NB4 (cell line): ENCODE measurements at regions not wholly inside any gene's neighbourhood (a gene's known extent, or its start where the extent isn't known, plus 50 kb on each side); places are given as distances from the start of the nearest gene placed in this dataset.
A peak's percentile ranks its signal among the peaks of the same experiment; 100 is the strongest.

Experiments
- DNase-seq: peaks from one replicate; pipeline ENCODE4 v3.0.0; 2010; ENCODE audit warnings: low read depth
- H3K4me3 ChIP-seq: one replicate; pipeline ENCODE4 v1.5.1; 2011; ENCODE audit warnings: mild to moderate bottlenecking, low read depth, low read length, moderate library complexity
- MAX ChIP-seq: IDR thresholded peaks from 2 replicates; pipeline ENCODE4 v1.6.1; 2011; ENCODE audit warnings: low read depth, low read length
- MYC ChIP-seq: IDR thresholded peaks from 2 replicates; pipeline ENCODE4 v1.6.1; 2011; ENCODE audit warnings: low read depth, low read length
- POLR2A ChIP-seq: IDR thresholded peaks from 2 replicates; pipeline ENCODE4 v1.6.1; 2011; ENCODE audit warnings: mild to moderate bottlenecking; ENCODE audit not compliant: insufficient read length; ENCODE audit errors: extremely low read depth
- TF ChIP-seq, protein P1 (sequence below): IDR thresholded peaks from one replicate; pipeline ENCODE4 v1.5.1; 2012; ENCODE audit warnings: low read depth, low read length

DNA sequence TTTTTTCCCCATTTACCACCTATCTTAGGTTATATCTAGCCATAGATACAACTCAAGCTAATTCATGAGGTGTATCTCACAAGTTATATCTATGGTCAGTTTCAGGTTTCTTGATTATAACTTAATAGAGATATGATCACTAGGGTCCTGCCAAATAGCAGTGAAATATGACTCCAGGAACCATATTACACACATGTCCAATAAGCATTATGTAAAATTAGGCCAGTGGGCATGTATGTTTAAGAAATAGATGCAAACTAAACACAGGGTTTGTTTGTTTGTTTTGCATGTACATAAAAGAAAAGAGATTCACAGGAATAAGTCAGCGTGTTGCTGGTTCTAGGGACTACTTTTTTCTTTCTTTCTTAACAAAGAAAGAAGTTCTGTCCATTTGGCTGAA, 112.5 kb upstream of the ST6GALNAC5 start:
- DNase-seq = no peak
- no peak overlapping the region for H3K4me3 ChIP-seq
- TF ChIP-seq MAX (no peak), MYC (no peak)

- no peak for DNase-seq
- H3K4me3 ChIP-seq = no peak overlapping the region
- TF ChIP-seq, protein P1, sequence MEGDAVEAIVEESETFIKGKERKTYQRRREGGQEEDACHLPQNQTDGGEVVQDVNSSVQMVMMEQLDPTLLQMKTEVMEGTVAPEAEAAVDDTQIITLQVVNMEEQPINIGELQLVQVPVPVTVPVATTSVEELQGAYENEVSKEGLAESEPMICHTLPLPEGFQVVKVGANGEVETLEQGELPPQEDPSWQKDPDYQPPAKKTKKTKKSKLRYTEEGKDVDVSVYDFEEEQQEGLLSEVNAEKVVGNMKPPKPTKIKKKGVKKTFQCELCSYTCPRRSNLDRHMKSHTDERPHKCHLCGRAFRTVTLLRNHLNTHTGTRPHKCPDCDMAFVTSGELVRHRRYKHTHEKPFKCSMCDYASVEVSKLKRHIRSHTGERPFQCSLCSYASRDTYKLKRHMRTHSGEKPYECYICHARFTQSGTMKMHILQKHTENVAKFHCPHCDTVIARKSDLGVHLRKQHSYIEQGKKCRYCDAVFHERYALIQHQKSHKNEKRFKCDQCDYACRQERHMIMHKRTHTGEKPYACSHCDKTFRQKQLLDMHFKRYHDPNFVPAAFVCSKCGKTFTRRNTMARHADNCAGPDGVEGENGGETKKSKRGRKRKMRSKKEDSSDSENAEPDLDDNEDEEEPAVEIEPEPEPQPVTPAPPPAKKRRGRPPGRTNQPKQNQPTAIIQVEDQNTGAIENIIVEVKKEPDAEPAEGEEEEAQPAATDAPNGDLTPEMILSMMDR = no peak
- TF ChIP-seq MYC (no peak), POLR2A (no peak), MAX (no peak)
These were observed 108.0 kb upstream of the ST6GALNAC5 start for GRCh38 chr1:76759171-76759860.

- peak; percentile 23 for DNase-seq
- TF ChIP-seq, protein P1 = no peak
- TF ChIP-seq POLR2A (no peak), MYC (no peak), MAX (no peak)
These were observed 107.3 kb upstream of the ST6GALNAC5 start for GRCh38 chr1:76759950-76760349.

GRCh38 chr1:76763738-76764137, 103.5 kb upstream of the ST6GALNAC5 start:
- DNase-seq = peak; percentile 33

More at GRCh38 chr1:76759950-76760349, 107.3 kb upstream of the ST6GALNAC5 start:
- no peak overlapping the region for H3K4me3 ChIP-seq

DNA sequence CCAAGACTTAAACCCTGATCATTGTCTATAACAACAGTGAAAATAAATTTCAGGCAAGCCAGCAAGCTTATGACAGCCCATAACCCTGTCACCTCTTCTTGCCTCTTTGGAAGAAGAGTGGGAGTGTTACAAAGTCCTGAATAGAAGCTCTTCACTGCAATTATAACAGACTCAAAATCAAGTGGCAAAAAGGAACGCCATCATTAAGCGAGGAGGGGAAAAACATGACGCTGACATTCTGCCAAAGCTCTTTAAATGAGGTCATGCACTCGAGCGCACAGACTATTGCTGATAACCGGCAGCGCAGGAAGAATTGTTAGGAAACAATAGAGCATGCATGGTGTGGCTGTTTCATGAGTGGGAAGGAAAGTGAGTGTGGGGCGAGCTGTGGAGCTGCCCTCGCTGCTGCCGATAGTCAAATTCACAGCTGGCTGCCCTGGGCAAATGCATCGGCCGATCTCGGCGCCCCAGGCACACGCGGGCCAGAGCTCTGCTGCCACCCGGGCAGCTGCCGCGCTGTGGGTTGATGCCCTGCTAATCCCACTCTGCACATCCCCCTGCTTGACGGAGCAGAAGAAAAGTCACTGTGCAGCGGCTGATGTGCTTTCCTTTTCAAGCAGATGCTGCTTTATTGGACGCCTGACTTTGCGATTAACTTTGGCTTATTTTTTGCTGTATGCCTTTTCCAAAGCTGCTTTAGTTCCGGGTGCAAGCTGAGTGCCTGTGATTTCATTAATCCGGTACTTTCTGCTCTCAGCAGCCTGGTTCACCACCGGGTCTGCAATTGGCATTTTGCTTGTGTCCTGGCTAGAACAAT, 102.4 kb upstream of the ST6GALNAC5 start:
- no peak overlapping the region for H3K4me3 ChIP-seq
- TF ChIP-seq, protein P1 = no peak
- no peak for TF ChIP-seq POLR2A
- no peak for TF ChIP-seq MAX
- no peak for TF ChIP-seq MYC
- no peak for DNase-seq

More at GRCh38 chr1:76763738-76764137, 103.5 kb upstream of the ST6GALNAC5 start:
- no peak overlapping the region for H3K4me3 ChIP-seq
- TF ChIP-seq, protein P1 = no peak
- TF ChIP-seq POLR2A = no peak
- no peak for TF ChIP-seq MAX
- no peak for TF ChIP-seq MYC

DNA sequence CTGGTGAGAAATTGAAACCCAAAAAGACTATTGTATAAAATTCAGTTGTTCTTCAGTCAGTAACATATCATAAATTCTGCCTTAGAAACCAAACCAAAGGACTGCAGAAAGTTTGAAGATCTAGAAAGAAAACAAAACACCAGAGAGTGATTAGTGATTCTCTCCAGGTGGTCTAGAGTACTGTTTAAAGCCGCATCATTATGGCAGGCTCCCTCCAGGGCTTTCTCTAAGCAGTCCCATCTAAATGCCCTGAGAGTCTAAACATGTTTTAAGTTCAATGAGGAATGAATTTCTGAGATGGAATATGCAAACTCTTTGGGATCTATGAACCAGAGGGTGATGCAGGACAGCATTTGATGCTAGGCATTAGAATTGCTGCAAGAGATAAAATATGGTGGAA, 100.9 kb upstream of the ST6GALNAC5 start:
- TF ChIP-seq POLR2A (no peak), MAX (no peak), MYC (no peak)
- TF ChIP-seq, protein P1 = no peak
- no peak for DNase-seq
- no peak overlapping the region for H3K4me3 ChIP-seq
